ENCODE measurements at regions not wholly inside any gene's neighbourhood (a gene's known extent, or its start where the extent isn't known, plus 50 kb on each side); places are given as distances from the start of the nearest gene placed in this dataset.

GRCh38 chr5:29662876-29663275 lies 1530.6 kb upstream of the CDH6 start:
- WGBS, 2 donors = 41 to 61% methylated on average over 2 of the region's 2 CpGs
- ATAC-seq (no peak), DNase-seq (no peak)
- Histone ChIP-seq H3K9me3 (no peaks in the 10 kb centered on the region), H3K36me3 (replicated peaks in 1 of 2; ENCODE audit: insufficient read depth in 1 of 2, low read depth in 2 of 2) (no peaks in the 10 kb centered on the region), H3K27ac (no peak overlapping the region), H3K4me3 (no peak overlapping the region), H3K4me1 (no peaks in the 10 kb centered on the region), H3K27me3 (no peaks in the 10 kb centered on the region)
- intact Hi-C loops (cut with DNase I) = no loop called here
- TF ChIP-seq POLR2A (IDR thresholded peaks at IDR 0.05) (no peak), CTCF (IDR thresholded peaks at IDR 0.05) (no peak)

GRCh38 chr5:29654954-29655353 lies 1538.5 kb upstream of the CDH6 start:
- no peak overlapping the region for H3K4me3 ChIP-seq
- no peaks in the 10 kb centered on the region for H3K36me3 ChIP-seq (replicated peaks in 1 of 2; ENCODE audit: insufficient read depth in 1 of 2, low read depth in 2 of 2)
- ATAC-seq = no peak
- 13 to 24% methylated on average over 1 of the region's 1 CpG for WGBS, 2 donors
- intact Hi-C loops (cut with DNase I) = no loop called here
- no peak for TF ChIP-seq POLR2A (IDR thresholded peaks at IDR 0.05)
- no peaks in the 10 kb centered on the region for H3K9me3 ChIP-seq
- no peaks in the 10 kb centered on the region for H3K27me3 ChIP-seq
- DNase-seq = no peak
- H3K27ac ChIP-seq = no peak overlapping the region
- H3K4me1 ChIP-seq = no peaks in the 10 kb centered on the region

GRCh38 chr5:29649321-29649720 lies 1544.2 kb upstream of the CDH6 start:
- Histone ChIP-seq H3K4me3 (no peak overlapping the region), H3K27me3 (no peaks in the 10 kb centered on the region), H3K4me1 (no peaks in the 10 kb centered on the region), H3K36me3 (replicated peaks in 1 of 2; ENCODE audit: insufficient read depth in 1 of 2, low read depth in 2 of 2) (no peaks in the 10 kb centered on the region), H3K27ac (no peak overlapping the region), H3K9me3 (no peaks in the 10 kb centered on the region)
- ATAC-seq = no peak
- TF ChIP-seq POLR2A (IDR thresholded peaks at IDR 0.05) (no peak), CTCF (IDR thresholded peaks at IDR 0.05) (no peak)
- intact Hi-C loops (cut with DNase I) = no loop called here
- 35 to 41% methylated on average over 2 of the region's 2 CpGs for WGBS, 2 donors
- DNase-seq = no peak

- TF ChIP-seq POLR2A (IDR thresholded peaks at IDR 0.05) (no peak), CTCF (IDR thresholded peaks at IDR 0.05) (no peak)
- no peak for DNase-seq
- H3K27me3 ChIP-seq = no peaks in the 10 kb centered on the region
- ATAC-seq = no peak
- intact Hi-C loops (cut with DNase I) = no loop called here
- no peaks in the 10 kb centered on the region for H3K4me1 ChIP-seq
- H3K36me3 ChIP-seq (replicated peaks in 1 of 2; ENCODE audit: insufficient read depth in 1 of 2, low read depth in 2 of 2) = no peaks in the 10 kb centered on the region
- H3K4me3 ChIP-seq = no peak overlapping the region
- no peaks in the 10 kb centered on the region for H3K9me3 ChIP-seq
- H3K27ac ChIP-seq = no peak overlapping the region
These were observed 1550.9 kb upstream of the CDH6 start for GRCh38 chr5:29642601-29643000.

GRCh38 chr5:29614206-29614605 lies 1579.3 kb upstream of the CDH6 start:
- H3K27me3 ChIP-seq = no peaks in the 10 kb centered on the region
- no peak overlapping the region for H3K4me3 ChIP-seq
- H3K9me3 ChIP-seq = no peaks in the 10 kb centered on the region
- intact Hi-C loops (cut with DNase I) = no loop called here
- WGBS, 2 donors = 49 to 73% methylated on average over 2 of the region's 2 CpGs
- ATAC-seq (no peak), DNase-seq (no peak)
- TF ChIP-seq POLR2A (IDR thresholded peaks at IDR 0.05) = no peak
- TF ChIP-seq CTCF (IDR thresholded peaks at IDR 0.05) = no peak
- H3K27ac ChIP-seq = no peak overlapping the region
- no peaks in the 10 kb centered on the region for H3K36me3 ChIP-seq (replicated peaks in 1 of 2; ENCODE audit: insufficient read depth in 1 of 2, low read depth in 2 of 2)
- H3K4me1 ChIP-seq = no peaks in the 10 kb centered on the region

All from body of pancreas (tissue), 4 donors.